Skeletal muscle cell (primary cell): ENCODE measurements at regions not wholly inside any gene's neighbourhood (a gene's known extent, or its start where the extent isn't known, plus 50 kb on each side); places are given as distances from the start of the nearest gene placed in this dataset.

Source experiments
- DNase-seq: peaks from one replicate; pipeline ENCODE4 v3.0.0-alpha.2; 2010; ENCODE audit warnings: low read depth
- H3K4me3 ChIP-seq: 2 replicates; pipeline ENCODE4 v1.5.1; 2011; ENCODE audit warnings: low read depth, mild to moderate bottlenecking, control low read depth, low read length, moderate library complexity

DNA sequence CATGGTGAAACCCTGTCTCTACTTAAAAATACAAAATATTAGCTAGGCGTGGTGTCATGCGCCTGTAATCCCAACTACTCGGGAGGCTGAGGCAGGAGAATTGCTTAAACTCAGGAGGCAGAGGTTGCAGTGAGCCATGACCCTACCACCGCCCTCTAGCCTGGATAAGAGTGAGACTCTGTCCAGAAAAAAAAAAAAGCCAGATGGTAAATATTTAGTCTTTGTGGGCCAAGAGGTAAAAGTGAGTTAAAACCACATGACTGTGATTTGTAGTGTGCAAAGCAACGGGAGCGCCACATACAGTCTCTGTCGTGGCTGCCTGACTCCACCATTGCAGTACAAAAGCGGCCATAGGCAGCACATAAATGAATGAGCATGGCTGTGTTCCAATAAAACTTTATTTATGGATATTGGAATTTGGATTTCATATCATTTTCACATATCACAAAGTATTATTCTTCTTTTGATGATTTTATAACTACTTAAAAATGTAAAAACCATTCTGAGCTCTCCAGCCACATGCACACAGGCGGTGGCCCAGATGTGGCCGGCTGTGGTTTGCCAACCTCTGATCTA is 51.8 kb upstream of the CASZ1 start:
- H3K4me3 ChIP-seq, result no peak overlapping the region
- DNase-seq, result no peak

DNA sequence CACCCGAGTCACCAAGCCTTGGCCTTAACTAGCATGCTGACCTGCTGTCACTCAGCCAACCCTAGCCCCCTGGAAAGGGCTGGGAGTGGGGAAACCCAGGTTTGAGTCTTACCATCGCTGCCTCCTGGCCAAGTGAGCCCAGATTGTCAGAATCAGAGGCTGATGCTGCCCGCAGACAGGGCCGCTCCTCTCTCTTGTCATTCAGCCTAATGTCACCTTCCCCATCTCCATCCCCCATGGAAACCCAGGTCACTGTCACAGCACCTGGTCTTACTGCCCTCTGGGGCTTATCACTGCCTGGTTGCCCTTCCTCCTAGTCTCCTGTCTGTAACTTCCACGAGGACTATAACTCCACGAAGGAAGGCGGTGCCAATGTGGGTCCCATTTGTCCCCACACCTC is 53.6 kb upstream of the CASZ1 start:
- H3K4me3 ChIP-seq, result no peak overlapping the region
- no peak for DNase-seq

DNA sequence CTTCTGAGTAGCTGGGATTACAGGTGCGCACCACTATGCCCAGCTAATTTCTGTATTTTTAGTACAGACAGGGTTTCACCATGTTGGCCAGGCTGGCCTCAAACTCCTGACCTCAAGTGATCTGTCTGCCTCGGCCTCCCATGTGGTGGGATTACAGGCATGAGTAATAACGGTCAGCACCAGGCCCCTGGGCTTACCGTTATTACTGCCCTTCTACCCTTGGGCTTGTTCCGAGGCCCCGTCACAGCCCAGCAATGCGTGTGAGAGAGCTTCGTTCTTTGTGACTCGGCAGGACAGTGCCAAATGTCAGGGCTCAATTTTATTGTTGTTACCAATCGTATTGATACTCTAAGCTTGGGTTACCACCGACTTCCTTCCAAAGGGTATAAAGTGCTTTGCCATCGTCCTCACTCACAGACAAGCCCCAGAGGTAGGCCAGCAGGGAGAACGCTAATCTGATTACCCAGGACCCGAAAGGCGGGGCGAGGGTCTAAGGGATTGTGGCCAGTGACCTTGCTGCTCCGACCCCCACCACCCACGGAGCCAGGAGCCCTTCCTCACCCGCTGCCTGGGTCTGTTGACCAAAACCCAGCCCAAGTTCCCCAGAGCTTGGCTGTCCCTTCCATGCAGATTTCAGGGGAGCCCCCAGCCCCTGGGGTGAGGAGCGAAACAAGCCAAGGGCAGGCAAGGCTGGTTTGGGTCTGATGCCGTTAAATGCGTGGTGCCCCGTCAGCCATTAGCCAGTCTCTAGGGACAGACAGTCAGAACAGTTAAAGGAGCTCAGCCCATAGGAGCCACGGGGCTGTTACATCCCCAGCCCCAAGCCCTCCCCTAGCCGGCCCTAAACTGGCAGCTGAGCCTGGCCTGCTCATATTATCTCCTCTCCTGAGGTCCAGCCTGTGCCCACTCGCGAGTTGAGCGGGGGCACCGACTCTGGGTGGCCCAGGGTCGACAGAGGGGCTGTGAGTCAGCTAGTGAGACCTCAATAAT is 54.9 kb upstream of the CASZ1 start:
- no peak for DNase-seq
- no peak overlapping the region for H3K4me3 ChIP-seq

DNA sequence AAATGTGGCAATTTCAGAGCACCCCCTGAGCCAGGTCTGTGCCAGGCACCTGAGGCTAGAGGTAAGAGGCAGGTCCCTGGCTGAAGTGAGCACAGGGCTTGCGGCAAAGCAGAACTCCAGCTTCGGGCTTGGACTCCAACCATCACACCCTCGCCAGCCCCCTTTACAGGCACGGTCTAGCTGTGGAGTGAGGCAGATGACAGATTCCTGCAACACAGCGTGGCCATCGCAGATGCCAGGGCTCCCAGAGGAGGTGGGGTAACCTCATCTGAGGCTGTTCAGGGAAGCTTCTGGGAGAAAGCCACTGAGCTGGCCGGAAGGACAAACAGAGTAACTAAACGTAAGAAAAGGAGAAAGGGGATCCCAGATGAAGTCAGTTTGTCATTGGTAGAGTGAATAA is 55.6 kb upstream of the CASZ1 start:
- H3K4me3 ChIP-seq, result no peak overlapping the region
- no peak for DNase-seq

DNA sequence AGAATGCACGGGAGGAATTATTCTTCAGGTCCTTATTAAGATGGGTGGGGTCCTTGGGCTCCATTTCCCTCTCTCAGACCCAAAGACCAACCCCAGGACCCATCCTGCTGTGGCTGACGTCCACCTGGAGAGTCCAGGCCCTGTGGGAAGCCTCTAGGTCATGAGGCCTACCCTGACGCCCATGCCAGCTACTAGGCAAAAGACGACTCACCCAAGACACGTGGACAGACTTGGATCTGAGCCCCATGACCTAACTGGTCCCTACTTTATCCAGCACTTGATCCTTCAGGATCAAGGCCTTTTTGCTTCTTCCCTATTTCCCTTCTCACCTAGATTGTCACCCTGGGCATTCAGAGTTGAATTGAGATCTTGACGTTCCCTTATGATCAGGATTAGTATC is 56.0 kb upstream of the CASZ1 start:
- DNase-seq, result no peak
- H3K4me3 ChIP-seq, result no peak overlapping the region

DNA sequence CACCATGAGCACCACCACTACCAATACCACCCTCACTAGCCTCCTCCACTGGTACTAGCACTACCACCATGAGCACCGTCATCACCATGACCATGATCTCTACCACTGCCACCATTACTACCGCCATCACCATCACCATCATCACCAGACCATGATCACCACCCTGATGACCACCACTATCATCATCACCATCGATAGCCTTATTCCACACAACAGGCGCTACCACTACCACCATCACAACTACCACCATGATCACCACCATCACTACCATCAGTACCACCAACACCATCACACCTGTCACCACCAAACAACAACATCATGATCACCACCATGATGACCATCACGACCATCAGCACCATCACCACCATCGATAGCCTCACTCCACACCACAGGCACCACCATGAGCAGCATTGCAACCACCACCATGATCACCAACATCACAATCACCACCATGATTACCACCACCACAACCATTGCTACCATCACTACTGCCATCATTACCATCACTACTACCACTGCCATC is 56.6 kb upstream of the CASZ1 start:
- DNase-seq, result no peak
- H3K4me3 ChIP-seq, result no peak overlapping the region

DNA sequence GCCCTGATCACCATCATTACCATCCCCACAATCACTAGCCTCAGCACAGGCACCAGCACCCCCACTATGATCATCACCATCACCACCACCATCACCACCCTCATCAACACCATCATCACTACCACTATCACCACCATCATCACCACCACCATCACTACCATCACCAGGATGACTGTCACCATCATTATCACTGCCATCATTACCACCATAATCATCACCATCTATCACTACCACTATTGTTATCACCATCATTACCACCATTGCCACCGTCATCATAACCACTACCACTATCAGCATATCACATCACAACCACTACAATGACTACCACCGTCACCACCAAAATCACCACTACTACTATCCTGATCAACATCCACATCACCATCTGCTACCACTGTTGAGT is 57.3 kb upstream of the CASZ1 start:
- DNase-seq, result no peak
- no peak overlapping the region for H3K4me3 ChIP-seq

DNA sequence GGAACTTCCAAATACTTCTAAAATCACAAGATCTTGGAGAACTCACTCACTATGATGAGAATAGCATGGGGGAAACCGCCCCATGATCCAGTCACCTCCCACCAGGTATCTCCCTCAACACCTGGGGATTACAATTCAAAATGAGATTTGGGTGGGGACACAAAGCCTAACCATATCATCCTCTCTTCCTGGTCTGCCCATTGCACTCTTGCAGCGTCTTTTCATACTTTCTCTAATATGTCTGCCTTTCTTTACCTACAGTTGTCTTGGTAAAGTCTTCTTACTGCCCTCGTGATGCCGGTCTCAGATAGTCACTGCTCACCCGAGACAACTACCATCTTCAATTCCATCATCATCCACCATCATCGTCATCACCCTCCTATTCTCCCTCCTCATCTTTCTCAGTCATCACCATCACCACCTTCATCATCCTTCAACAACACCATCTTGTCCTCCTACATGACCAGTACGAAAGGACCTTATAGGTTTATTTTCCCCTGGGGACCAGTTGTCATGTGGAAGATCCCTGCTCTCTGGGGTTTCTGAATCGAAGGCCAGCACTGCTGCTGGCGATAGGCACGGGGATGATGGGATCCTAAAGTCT is 58.5 kb upstream of the CASZ1 start:
- H3K4me3 ChIP-seq, result no peak overlapping the region
- DNase-seq, result no peak

DNA sequence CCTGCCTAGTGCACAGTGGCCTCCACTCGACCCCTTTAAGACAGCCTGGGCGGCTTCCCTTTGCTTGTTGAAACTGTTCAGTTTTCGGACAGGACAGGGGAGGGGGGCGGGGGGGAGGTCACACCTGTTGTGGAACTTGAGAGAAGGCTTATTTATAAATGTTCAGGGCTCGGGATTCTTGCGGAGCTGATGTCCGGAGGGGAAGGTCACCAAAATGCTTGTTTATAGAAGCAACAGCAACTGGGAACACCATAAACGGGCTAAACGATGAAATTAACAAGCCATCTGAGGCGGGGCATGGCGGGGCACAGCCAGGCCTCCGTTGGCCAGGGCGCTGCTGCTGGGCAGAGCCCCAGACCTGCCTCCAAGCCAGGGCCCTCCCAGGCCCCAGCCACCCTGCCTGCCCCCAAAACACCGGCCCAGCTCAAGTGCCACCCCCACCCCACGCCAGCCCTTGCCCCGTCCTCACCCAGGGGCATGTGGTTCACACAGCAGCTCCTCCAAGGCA is 59.8 kb upstream of the CASZ1 start:
- no peak overlapping the region for H3K4me3 ChIP-seq
- DNase-seq, result no peak

DNA sequence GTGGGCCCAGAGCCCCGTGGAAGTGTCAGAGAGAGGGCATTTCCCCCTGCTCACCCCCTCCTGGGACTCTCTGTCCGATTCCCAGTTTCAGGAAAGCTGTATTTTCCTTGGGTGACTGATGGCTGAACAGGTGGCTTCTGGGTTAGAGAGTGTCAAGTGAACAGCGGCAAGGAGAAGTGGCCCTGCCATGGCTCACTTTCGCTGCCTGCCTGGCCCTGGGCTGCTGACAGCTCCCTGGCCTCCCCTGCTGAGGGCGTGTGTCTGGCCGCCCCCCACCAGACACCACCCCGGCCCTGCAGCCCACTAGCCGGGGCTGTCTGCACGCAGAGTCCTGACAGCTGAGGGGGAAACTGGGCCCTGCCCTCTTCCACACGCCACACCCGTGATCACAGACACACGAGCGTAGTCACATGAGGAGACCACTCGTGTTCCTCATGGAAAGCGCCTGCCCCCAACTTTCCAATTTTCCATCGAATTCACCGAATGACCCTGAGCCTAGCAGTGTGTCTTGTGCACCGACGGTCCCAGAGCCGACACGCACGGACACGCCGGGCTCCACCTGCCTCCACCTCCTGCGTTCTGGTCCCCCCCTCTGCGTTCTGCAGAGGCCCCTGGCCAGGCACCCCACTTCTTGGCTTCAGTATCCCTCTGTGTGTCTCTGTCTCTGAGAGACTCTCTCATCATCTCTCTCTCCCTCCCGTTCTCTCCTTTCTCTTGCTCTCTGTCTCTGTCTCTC is 60.6 kb upstream of the CASZ1 start:
- H3K4me3 ChIP-seq, result no peak overlapping the region
- DNase-seq, result no peak

DNA sequence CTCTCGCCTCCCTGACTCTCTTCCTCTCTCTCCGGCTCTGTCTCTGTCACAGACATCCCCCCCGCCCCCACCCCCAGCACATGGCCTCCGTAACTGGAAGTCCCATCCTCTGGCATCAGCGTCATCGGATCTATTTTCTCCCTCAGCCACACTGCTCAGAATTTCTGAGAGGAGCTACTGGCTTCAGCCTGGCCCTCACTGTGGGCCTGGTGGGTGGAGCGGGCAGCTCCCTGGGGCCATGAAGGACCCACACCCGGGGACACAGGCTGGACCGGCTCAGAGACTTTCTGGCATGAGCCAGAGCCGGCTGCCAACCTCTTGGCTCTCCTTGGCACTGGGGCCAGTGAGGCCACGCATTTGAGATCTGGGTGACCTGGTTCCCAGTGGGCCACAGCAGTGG is 61.2 kb upstream of the CASZ1 start:
- no peak for DNase-seq
- H3K4me3 ChIP-seq, result no peak overlapping the region

DNA sequence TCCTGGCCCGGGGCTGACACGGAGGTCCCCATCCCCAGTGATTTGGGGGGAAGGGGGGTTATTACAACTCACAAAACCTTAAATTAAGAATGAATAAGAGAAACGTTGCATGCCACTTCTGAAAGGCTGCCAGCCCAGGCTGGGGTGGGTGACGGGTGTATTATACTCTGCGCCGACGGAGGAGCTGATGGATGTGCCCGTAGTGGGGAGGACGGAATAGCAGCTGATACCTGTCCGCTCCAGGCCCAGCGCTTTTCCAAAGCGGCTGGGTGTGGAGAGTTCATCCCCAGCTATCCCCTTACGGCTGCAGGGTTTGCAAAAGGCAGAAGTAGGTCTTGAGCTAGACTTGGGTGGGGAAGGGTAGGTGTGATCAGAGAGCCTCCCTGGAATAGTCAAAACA is 63.8 kb upstream of the CASZ1 start:
- no peak for DNase-seq

DNA sequence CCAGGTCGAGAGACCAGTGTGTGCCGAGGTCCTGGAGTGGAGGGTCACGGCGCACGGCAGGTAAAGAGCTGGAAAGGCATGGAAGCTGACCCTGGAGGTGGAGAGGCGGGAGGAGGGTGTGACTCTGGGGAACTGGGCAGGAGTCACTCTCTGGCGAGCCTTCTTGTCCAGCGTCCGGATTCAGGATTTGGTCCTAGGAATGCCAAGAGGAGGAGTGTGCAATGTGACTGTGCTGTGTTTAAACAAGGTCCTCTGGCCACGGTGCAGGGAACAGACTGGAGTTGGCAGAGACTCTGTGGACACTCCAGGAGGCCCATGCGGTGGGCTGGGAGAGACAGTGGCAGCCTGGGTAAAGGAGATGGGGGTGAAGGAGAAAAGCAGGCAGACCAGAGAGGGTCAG is 64.2 kb upstream of the CASZ1 start:
- H3K4me3 ChIP-seq, result no peak overlapping the region
- DNase-seq, result no peak

More for the DNA sequence above, 63.8 kb upstream of the CASZ1 start:
- H3K4me3 ChIP-seq, result no peak overlapping the region

DNA sequence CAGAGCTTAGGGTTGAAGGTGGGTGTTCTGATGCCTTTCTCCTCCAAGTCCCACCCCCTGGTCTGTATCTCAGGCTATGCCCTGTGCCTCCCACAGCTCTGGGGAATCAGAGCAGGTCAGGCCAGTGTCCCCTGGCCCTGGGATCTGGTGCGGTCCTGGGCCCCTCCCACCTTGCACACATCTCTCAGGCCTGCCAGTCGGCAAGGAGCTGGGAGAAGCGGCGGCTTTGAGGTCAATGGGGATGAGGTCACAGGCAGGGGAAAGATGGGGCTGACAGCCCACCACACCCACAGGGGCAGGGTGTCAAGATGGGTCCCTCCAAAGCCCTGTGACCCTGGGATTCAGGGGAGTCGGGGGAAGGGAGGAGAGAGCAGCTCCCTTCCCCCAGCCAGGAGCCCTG is 65.4 kb upstream of the CASZ1 start:
- H3K4me3 ChIP-seq, result no peak overlapping the region
- no peak for DNase-seq

DNA sequence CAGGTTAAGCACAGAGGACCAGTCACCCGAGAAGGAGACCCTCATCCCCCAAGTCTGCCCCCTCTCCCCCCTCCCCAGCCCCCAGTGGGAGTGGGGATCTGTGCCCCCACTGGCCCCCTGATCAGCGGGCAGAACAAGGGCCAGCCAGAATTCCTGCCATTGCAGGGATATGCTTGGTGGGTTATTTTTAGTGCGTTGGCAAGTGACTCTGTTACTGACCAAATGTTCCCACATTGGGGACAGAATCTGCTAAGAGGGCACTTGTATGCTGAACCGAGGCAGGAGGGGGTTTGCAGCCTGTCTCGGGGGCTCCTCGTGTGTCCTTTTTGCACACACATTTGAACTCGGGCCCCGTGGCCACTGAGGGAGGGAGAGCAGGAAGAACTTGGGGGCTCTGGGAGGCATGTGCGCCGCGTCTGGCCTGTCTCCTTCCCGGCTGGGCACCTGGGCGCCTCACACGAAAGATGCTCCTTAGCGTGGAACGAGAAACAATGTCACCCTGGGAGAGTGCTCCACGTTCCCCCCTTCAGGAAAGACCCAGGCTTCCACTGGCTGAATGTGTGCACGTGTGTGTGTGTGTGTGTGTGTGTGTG is 66.4 kb upstream of the CASZ1 start:
- DNase-seq, result no peak
- no peak overlapping the region for H3K4me3 ChIP-seq

DNA sequence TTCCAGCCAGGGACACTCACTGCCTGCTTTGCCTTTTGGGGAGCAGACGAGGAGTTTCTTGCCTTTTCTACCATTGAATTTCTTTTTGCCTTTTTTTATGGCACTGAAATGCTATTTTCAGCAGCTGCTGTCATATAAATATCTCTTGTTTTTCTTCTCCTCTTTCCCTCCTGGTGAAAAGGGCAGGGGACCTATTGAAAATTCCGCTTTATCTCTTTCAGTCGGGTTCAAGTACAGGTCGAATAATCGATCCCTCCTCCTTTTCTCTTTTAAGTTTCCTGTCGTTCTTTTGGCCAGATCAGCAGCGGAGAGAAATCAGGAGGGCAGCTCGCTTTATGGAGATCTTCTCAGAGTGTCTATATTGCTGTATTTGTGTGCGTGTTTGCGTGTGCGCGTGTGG is 67.4 kb upstream of the CASZ1 start:
- no peak for DNase-seq
- H3K4me3 ChIP-seq, result no peak overlapping the region

DNA sequence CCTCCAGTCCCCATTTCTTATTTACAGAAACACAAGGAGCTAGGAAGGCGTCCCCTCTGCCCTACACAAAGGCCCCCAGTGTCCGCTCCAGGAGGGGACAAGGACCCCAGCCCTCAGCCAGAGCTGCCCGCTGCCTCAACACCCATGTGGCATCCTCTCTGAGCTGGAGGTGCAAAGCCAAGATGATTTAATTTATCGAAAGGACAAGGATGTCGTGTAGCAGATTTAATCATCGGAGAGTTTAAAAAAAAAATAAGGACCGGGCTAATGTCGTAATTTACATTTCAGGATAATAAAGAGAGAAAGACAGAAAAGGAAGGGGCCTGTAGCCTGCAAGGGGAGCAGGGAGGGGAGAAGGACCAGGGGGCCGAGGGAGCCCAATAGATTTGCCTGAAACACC is 68.3 kb upstream of the CASZ1 start:
- H3K4me3 ChIP-seq, result no peak overlapping the region
- DNase-seq, result no peak

DNA sequence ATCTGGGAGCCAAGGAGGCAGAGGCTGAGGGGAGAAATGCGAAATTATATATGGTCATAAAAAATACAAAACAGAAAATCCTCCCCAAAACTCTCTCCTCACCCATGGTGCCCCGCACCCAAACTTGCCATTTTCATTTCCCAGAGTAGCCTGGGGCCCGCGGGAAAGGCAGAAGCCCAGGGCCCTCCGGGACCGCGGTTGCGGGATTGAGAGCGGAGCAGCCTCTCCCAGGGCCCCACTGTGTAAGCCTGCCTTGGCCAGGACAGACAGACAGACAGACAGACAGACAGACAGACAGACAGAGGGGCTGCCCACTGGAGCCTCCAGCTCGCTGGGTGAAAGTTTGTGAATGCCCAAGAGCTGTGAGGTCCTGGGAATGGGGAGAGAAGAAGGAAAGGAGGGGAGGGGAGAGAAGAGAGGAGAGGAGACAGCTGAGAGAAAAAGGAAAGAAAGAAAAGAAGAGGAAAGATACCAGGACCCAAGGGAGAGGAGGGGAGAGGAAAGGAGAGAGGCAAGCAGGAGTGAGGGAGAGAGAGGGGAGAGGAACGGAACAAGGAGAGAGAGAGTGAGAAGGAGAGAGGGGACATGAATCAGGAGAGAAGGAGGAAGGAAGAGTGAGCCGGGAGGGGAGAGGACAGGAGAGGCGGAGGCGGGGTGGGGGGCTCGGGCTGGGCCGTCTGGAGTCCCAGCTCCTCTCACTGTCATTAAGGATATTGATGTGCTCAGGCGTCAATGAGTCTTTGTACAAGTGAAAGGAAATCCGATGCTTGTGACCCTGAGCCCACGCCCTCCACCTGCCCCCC is 69.3 kb upstream of the CASZ1 start:
- no peak overlapping the region for H3K4me3 ChIP-seq
- no peak for DNase-seq
